Sigmoid colon (tissue), 4 donors: ENCODE measurements at regions not wholly inside any gene's neighbourhood (a gene's known extent, or its start where the extent isn't known, plus 50 kb on each side); places are given as distances from the start of the nearest gene placed in this dataset.

Experiments
- CTCF ChIP-seq, 4 experiments: fragments of 450-650 bp in 3 of 4; fragments of 200-600 bp in 1 of 4; IDR thresholded peaks; one replicate each; pipeline ENCODE4 v1.5.1; 2016 to 2019; ENCODE audit warnings: antibody characterized with exemption in 4 of 4, mild to moderate bottlenecking in 3 of 4, moderate library complexity in 2 of 4
- EP300 ChIP-seq, 4 donors: sonication (generic); formaldehyde crosslinking; IDR thresholded peaks; one replicate each; pipeline ENCODE4 v1.6.1; 2017; ENCODE audit warnings: antibody characterized with exemption in 4 of 4
- POLR2A ChIP-seq, 2 donors: fragments of 450-650 bp; IDR thresholded peaks; one replicate each; pipeline ENCODE4 v1.6.1; 2016; ENCODE audit warnings: antibody characterized with exemption in 2 of 2, mild to moderate bottlenecking in 2 of 2, moderate library complexity in 2 of 2
- POLR2AphosphoS5 ChIP-seq, 4 donors: sonication (generic); formaldehyde crosslinking; IDR thresholded peaks; one replicate each; pipeline ENCODE4 v1.6.1; 2017; ENCODE audit warnings: antibody characterized with exemption in 4 of 4

GRCh38 chr13:97160421-97160820 lies 61.7 kb upstream of the MBNL2 start:
- TF ChIP-seq CTCF (IDR thresholded peaks at IDR 0.05) (no peak), POLR2A (IDR thresholded peaks at IDR 0.05) (no peak), POLR2AphosphoS5 (IDR thresholded peaks at IDR 0.05) (no peak), EP300 (IDR thresholded peaks at IDR 0.05) (no peak)
